HuH-7.5 (cell line): ENCODE measurements at regions not wholly inside any gene's neighbourhood (a gene's known extent, or its start where the extent isn't known, plus 50 kb on each side); places are given as distances from the start of the nearest gene placed in this dataset.
"Not testable (repeated sequence)": the region's sequence is repeated elsewhere in the genome, so short reads cannot be mapped to it uniquely, and the experiment has no call there.

Experiments used
- DNase-seq: peaks from one replicate; pipeline ENCODE4 v3.0.0; 2011; ENCODE audit warnings: low spot score

DNA sequence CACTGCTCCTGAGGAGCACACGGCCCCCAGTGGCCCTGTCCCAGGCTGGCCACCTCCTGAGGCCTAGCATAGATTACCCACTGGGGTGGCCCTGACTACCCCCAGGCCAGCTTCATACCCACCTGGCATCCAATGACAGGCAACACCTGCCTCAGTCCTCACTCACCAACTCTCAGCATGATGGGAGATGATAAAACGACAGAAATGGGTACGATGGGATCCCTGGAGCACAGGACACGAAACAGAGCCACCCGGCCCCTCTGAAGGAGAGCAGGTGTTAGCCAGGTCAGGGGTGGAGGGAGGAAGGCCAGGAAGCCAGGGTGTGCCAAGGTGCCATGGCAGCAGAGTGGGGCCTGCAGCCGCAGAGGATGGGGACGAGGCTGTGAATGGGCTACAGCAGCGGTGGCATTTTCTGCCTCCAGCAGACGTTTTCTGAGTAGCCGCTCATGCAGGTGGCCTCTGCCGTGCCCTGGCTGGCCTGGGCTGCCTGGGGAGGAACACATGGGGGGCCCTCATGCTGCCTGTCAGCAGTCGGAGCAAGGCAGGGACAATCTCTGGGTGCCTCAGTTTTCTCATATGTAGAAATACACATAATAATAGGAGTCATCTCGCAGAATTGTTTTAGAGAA, 50.2 kb upstream of the FGF3 start:
- no peak for DNase-seq

DNA sequence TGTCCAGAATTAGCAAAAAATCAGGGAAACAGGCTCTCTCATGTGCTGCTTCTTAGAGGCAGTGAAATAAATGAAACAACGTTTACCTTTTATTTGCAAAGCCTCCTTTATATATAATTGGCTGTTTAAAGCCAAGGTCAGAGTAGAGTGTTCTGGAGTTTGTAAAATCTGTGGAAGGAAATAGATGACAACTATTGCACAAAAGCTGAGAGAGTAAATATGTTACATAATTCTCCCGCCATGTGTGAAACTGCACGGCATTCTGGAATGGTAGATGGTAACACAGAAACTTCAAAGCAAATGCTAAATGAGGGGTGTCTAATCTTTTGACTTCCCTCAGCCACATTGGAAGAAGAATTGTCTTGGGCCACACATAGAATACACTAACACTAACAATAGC, 51.5 kb upstream of the FGF3 start:
- DNase-seq = no peak

DNA sequence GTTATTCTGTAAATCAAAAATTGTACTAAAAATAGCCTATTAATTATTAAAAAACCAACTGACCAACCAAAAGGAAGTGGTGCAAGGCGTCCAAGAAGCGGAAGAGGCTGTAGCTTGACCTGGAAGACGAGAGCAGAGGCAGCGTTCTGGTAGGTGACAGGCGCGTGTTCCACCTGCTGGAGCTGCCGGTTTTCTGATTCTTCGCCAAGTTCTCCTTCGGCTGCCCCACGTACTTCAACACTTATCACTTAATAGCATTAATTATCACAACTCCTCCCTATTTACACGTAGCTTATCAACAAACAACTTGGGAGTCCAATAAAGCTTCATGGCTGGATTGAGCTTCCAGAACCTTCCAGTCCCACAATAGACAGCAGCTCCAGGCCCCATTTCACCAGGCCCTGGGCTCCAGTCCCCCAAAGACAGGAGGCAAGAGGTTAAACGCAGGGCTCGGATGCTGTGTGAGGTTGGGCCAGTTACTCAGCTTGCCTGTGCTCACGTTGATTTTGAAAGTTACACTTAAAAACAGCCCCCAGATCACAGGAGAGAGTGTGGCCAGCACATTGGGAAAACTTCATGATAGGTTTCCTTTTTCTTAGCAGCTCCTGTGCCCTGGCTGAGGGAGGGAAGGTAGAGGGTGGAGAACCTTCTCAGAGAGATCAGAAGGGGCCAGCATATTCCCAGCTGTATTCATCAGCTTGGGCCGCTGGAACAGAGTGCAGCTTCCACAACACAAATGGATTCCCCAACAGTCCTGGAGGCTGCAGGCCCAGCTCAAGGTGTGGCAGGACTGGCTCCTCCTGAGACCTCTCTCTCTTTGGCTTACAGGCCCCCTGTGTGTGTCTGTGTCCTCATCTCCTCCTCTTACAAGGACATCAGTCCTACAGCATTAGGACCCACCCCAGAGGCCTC, 54.2 kb upstream of the FGF3 start:
- no peak for DNase-seq

DNA sequence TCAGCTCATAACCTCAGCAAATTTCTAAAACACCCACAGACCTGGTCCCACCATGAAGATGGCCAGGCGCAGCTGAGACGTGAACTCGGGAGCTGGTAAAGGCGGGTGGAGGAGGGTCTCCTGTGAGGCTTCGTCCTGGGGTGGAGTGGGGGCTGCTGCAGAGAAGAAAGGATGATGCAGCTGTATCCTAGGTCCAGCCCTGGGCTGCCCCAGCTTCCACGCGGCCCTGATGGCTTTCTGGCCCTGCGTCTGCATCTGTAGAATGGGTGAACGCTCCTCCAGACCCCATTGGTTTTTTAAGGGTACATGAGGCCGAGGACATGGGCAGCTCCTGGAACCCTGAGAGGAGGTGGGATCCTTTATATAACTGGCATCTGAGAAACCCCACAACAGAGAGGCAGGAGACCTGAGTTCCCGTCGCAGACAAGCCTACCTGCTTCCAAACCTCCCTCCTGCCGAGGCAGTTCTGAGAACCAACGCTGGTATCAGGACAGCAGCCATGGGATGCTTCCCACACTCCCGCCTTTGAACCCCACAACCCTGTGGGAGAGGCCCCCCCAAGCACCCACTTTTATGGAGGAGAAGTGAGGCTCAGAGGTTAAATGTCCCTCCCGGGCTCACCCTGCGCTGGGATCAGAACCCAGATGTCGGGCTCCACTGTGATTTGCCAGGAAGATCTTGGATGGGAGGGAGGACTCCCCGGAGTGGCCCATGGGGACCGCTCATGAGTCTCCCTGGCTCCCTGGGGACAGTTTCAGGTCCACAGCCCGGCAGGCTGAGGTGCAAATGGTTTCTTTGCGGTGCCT, 55.2 kb upstream of the FGF3 start:
- DNase-seq = no peak

DNA sequence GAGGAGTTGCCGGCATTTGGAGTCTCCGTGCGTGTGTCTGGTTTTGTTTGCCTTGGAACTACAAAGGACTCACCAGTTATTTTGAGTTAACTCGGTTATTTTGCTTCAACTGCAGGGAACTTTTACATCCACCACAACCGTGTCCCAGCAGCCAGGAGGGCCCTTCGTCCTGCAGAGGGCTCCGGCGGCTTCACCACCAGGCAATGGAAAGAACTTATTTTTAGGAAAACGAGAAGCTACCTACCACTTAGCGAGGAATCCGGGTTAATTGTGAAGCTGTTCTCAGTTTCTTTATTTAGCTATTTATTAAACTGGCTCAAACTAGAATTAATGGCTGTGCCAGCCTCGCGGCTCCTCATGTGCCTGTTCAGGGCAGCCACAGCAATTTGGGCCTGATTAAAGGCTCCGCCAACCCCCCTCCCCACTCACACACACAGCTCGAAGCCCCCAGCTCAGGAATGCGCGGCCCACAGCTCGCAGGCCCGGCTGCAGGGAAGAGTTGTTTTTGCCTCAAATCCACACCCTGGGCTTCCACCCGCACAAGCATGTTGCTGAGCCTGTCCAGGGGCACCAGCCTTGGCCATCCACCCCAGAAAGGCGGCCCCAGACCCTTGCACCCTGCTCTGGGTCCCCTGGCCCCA, 55.9 kb upstream of the FGF3 start:
- DNase-seq = no peak

DNA sequence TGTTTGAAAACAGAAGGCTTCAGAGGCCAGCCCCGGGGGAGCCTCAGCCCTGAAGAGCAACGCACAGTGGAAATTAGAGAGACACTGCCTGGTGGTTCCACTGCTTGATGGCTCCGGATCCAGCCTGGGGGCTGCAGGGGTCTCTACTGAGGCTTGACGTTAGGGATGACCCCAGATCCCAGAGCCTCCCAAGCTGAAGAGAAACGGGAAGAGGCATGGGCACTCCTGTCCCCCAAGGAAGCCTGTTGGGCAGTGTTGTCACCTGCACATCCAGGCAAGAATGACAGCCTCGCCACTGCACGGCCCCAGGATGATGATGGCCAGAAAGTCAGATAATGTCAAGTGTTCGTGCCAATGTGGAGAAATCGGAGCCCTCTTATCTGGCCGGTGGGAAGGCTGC, 56.8 kb upstream of the FGF3 start:
- no peak for DNase-seq

DNA sequence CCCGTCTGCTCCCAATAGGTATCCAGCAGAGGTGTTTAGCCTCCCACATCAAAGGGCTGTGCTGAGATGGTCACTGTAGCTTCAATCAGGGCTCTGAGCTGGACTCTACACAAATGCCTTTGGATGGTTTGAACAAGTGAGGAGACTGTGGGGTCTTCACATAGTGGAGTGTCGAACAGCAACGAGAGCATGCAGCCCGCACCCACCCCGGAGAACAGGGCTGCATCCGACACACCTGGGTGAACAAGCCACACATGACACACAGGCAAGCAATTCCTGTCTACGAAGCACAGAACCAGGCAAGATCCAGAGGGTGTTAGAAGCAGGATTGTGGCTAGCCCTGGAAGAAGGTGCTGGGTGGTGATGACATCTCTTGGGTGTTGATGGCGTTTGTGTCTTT, 58.0 kb upstream of the FGF3 start:
- DNase-seq = no peak

DNA sequence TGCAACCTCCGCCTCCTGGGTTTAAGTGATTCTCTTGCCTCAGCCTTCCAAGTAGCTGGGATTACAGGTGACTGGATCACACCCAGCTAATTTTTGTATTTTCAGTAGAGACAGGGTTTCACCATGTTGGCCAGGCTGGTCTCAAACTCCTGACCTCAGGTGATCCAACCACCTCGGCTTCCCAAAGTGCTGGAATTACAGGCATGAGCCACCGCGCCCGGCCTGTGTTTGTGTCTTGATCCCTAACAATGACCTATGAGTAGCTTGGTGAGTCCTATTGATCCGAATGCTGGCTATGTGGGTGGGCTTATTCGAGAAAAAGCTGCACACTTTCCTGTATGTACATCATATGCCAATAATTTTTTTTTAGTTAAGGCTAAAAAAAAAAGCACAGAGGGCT, 58.5 kb upstream of the FGF3 start:
- DNase-seq = not testable (repeated sequence)

DNA sequence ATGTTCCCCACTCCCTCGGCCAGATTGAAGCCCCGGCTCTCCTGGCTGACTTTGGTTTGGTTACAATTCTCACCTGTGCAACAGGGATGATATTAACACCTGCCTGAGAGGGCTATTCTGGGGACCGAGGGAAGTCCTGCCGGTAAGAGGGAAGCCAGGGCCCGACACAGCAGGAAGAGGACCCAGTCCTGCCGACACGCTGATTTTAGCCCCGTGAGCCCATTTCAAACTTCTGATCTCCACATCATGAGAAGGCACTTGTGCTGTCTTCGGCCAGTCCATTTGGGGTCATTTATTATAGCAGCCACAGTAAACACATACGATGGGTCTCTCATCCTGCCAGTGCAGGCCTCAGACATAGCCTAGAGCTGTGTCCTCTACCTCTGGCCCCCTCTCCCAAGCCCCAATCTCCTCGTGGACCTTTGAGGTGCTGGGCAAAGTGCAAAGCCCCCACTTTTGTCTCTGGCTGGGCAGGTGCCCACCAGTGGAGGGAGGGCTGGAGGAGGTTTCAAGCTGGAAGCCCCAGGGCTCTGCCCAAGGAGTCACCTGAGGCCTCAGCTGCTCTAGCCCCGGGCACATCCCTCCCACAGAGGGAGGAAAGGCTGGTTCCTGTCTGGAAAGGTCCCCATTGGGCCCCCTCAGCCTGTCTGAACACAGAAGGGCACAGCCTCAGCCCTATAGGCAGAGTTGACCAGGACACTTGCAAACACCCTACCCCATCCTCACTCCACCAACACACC, 59.1 kb upstream of the FGF3 start:
- no peak for DNase-seq

DNA sequence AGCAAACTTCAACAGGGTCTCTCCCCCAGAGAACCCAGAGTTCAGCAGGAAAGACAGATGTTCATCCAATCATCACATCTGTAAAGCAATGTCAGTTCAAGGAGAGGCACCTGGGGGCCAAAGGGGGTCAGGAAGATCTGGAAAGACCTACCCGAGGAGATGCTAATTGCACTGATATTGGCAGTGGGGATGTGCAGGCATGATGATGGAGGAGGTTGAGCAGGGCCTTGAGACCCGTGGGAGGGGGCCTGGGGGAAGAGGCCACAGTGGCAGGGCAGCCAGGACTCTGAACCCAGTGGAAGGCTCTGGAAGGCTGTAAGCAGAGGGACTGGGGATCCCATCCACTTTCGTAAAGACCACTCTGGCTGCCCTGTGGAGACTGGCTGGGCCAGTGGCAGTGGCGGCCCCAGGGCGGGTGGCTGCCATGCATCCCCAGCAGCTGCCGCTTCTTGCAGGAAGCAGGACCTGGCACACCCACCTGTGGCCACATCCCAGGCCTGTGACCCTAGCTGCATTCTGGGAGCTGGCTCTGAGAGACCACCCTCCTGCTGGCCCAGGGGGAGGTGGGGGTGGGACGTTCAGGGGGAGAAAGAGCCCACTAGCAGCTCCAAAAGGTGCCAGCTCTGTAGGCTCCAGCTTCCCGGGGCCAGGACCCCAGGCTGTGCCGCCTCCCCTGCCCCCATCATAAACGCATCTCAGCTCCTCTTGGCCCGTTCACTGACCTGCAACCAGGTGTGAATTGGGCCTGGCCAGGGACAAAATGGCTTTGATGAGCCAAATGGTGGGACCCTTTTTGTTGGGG, 59.9 kb upstream of the FGF3 start:
- DNase-seq = no peak

DNA sequence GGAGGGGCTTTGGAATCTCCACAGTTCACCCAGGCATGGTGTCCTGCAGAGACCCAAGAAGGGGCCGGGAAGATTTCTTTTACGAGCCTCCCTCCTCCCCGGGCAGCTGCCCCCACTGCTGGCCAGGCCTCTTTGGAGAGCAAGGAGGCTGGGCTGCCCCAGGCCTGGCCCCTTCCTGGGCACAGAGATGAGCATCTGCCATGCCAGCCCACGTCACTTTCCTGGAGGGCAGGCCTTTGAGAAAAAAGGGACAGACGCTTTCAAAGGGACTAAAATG, 60.5 kb upstream of the FGF3 start:
- DNase-seq = no peak

DNA sequence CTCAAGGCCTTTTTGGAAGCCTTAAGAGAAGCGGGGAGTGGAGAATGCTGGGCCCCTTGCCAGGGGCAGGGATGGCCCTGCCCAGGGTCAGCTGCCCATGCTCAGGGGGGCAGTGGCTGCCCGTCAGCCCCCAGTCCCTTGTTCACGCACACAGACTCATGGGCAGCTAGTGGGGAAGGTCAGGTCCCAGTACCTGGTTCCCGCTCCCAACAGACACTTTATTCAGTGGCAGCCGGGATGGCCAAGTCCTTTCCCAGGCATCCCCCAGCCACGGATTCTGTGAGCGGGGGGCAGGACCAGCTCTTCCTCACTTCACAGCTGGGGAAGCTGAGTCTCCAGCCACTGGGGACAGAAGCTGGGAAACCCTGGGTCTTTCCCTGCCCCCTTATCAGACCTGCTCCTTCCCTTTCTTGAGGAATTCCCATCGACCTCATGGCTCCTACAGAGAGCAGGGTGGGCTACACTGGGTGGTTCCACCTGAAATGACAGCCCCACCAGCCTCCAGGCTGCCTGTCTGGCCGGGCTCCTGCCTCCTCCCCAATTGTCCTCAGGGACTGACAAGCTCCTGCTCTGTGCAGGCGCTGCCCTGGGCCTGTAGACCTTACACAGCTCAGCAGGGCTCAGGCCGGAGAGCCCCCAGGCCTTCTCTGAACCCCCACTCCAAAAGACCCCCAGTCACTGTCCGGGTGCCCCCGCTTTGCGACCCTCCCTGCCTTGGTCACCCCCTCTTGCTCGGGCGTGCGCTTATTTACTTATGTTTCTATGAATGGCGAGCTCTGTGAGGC, 61.0 kb upstream of the FGF3 start:
- no peak for DNase-seq

DNA sequence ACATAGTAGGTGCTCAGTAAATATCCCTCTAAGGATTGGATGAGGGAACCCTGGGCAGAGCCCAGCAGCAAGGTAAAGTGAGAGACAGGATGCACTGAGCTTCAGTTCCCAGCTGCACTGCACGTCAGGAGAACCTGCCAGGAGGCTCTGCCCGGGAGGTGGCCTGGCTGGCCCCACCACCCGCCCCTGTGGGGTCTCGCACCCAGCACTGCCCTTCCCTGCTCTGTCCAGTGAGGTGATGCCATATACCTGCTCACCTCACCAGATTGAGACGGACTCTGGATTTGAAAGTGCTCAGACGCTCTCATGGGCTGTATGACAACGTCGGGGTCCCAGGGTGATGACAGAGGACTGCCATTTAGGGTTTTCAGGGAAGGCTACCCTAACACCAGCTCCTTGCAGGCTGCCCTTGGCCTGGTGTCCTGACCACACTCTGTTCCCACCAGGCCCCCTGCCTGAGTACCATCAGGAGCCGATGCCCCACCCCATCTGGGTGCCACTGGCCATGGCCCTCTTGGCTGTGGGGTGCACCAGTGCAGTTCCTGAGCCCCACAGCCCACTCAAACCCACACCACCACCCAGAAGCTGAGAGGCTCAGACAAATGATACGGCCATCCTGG, 61.7 kb upstream of the FGF3 start:
- no peak for DNase-seq

DNA sequence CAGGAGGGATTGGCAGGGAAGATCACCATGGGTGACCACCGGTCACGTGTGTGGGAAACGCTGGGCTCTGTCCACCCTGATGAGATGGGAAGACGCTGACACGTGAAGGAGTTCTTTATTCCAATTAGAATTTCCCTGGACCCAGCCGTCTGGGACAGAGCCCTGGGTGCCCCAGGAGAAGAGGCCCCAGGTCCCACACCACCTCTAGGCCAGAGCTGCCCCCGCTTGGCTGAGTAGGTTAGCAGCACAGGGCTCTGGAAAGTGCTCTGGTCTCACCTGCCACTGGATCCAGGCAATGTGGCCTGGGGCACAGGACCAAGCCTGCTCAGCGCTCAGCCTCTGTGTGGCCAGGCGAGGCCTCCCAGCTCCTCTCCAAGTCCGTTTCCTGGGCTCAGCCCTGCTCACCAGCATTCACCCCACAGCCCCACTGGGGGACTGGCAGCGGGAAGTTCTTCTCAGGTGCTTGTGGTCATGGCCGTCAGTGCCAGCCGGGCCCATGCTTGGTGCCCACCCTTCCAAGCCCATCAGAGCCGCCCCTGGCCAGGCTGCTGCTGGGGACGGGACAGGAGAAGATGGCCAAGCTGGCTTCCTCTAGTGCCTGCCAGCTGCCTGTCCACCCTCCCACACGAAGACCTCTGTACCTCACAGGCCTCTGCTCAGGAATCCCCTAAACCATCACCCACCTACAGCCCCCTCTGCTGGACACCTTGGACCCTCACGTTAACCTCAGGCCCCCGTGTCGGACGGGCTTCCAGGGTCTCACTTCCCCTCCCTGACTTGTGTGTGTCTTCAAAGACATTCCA, 62.5 kb upstream of the FGF3 start:
- DNase-seq = no peak

DNA sequence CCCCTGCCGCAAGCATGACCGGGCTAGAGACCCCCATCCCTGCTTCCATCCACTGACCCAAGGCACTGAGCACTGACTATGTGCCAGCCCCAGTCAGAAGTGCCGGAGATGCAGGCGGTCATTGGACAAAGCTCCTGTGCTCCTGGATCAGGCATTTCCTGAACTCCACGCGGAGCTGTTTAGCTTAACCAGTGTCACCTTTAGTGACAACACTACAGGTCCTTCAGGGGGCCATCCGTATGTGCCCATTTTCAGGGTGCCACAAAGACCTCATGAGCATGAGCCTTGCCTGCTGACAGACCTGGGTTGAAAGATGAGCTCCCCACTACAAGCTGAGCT, 63.0 kb upstream of the FGF3 start:
- no peak for DNase-seq

DNA sequence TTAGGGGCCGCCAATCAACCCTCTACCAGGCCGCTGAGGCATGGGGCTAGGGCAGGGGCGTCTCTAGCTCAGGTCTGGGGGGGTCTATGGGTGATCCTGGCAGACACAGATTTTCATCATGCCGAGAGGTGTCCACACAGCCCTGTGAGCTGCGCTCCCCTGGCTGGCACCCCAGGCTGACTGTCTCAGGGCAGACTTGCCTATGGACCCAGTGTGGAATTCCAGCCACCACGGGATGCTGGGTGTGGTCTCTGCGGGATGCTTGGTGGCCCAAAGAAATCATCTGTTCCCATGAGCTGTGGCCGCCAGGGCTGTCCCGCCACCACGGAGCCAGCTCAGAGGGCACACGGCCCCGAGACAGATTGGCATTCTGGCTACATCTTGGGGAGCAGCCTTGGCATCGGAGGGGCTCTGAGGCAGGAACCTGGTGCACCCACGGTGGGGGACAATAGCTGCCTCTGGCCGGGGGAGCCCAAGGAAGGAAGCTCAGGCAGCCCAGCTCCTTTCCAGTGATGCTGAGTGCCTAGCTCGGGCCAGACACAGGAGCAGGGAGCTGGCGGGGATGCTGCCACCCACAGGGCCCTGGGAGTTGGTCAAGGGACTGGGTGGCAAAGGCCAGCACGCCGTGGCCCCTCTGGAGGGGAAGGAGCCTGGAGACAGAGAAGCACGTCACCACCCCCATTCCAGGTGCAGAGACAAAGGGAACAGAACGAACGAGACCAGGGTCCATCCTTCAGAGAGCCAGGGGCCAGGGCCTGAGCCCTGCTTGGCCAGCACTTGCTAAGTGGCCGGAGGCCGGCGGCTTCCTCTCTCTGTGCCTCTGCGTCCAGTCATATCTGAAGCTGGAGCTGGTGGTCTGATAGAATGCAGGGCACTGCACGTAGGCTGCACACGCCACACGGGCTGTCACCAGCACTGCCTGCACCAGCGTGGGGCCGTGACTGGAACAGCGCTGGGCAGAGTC, 64.4 kb upstream of the FGF3 start:
- no peak for DNase-seq

DNA sequence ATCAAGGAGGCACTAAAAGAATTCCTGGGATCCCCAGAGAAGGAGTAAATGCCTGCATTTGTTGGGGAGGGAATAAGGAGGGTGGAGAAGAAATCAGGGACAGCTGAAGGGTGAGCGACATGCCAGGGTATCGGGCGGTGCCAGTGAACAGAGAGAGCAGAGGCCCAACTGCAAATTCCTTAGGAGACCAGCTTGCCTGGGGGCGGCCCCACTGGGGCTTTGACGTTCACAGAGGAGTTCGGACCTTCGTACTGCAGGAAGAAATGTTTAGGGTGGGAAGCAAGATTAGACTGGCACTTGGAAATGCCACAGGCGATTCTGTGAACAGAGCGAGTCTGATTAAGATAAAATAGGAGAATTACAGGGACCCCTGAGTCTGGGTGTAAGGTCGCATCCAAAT, 65.1 kb upstream of the FGF3 start:
- no peak for DNase-seq

DNA sequence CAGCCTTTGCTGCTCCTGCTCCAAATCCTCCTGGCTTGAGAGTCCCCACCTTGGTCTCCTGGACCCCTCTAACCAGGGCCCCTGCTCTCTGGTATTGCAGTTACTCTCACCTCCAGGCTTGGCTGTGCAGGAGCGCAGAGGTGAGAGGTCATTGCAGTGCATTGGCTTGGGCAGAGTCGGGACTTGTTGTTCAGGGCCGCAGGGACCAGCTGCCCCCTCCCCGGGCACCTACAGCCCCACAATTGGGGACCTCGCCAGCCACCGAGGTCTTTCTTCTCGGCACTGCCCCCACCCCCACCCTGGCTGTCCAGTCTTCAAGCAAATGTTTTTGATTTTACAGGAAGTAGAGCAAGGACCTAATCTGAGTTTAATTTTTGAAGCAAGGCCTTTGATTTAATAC, 65.5 kb upstream of the FGF3 start:
- no peak for DNase-seq
